K562 (cell line): ENCODE measurements at regions not wholly inside any gene's neighbourhood (a gene's known extent, or its start where the extent isn't known, plus 50 kb on each side); places are given as distances from the start of the nearest gene placed in this dataset.

Experiments
- DMBX1 ChIP-seq: fragments of 250-450 bp; sonication (Bioruptor Pico); IDR thresholded peaks from 2 replicates; pipeline ENCODE4 v1.8.0; 2022; ENCODE audit warnings: inconsistent platforms, mild to moderate bottlenecking, moderate library complexity, borderline replicate concordance
- HDAC8 ChIP-seq: fragments of 450-650 bp; IDR thresholded peaks from 2 replicates; pipeline ENCODE4 v1.6.1; 2016; ENCODE audit warnings: mild to moderate bottlenecking, missing genetic modification characterization, moderate library complexity, missing compliant biosample characterization
- SP1 ChIP-seq: sonication (generic); formaldehyde crosslinking; IDR thresholded peaks from 2 replicates; pipeline ENCODE4 v1.8.1; 2022; ENCODE audit warnings: mild to moderate bottlenecking, missing genetic modification reagents
- TAF15 ChIP-seq: fragments of 200-400 bp; formaldehyde crosslinking; IDR thresholded peaks from 2 replicates; pipeline ENCODE4 v1.6.1; 2017; ENCODE audit warnings: mild to moderate bottlenecking, low read depth, low read length, moderate library complexity
- U2AF2 ChIP-seq: fragments of 200-400 bp; formaldehyde crosslinking; optimal IDR thresholded peaks from 2 replicates; pipeline ENCODE3; 2017; ENCODE audit warnings: low read depth, mild to moderate bottlenecking, low read length
- ZNF143 ChIP-seq: sonication (generic); formaldehyde crosslinking; IDR thresholded peaks from 2 replicates; pipeline ENCODE4 v1.9.0; 2022; ENCODE audit warnings: mild to moderate bottlenecking, missing genetic modification reagents
- ZNF212 ChIP-seq: fragments of 450-650 bp; formaldehyde crosslinking; IDR thresholded peaks from 2 replicates; pipeline ENCODE4 v1.4.0; 2020; ENCODE audit warnings: mild to moderate bottlenecking
- TF ChIP-seq, protein P1 (sequence below), 2 experiments: fragments of 450-650 bp in 1 of 2; sonication (generic) in 1 of 2; formaldehyde crosslinking in 1 of 2; IDR thresholded peaks; 2 replicates each; pipeline versions ENCODE4 v1.7.1 to v1.9.0; 2016 to 2022; ENCODE audit warnings: inconsistent platforms in 1 of 2, mild to moderate bottlenecking in 1 of 2, missing genetic modification reagents in 1 of 2
- TF ChIP-seq, protein P2 (sequence below): fragments of 450-650 bp; conservative IDR thresholded peaks from 2 replicates; pipeline ENCODE4 v1.6.1; 2016; ENCODE audit warnings: missing genetic modification characterization, low read depth, mild to moderate bottlenecking, control low read depth, missing compliant biosample characterization
- TF ChIP-seq, protein P3 (sequence below): sonication (generic); formaldehyde crosslinking; IDR thresholded peaks from 2 replicates; pipeline ENCODE4 v1.8.0; 2023; ENCODE audit warnings: missing genetic modification reagents, mild to moderate bottlenecking, borderline replicate concordance

DNA sequence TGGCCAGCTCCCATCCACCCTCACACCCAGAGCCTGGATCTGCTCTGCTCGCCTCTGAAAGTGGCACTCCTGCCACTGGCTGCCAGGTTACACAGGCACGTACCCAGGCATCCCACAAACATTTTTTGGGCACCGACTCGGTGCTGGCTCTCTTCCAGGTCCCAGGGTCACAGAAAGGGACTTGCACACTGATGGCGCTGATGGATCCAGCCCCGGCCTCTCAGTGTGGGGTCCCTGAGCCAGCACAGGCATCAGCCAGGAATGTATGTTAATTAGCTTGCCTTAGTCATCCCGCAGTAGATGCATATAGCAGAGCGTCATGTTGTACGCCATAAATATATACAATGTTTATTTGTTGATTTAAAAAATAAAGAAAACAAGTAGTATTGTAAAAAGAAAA, 537.2 kb downstream of the NPHP4 start (continued):
- TF ChIP-seq, protein P1, sequence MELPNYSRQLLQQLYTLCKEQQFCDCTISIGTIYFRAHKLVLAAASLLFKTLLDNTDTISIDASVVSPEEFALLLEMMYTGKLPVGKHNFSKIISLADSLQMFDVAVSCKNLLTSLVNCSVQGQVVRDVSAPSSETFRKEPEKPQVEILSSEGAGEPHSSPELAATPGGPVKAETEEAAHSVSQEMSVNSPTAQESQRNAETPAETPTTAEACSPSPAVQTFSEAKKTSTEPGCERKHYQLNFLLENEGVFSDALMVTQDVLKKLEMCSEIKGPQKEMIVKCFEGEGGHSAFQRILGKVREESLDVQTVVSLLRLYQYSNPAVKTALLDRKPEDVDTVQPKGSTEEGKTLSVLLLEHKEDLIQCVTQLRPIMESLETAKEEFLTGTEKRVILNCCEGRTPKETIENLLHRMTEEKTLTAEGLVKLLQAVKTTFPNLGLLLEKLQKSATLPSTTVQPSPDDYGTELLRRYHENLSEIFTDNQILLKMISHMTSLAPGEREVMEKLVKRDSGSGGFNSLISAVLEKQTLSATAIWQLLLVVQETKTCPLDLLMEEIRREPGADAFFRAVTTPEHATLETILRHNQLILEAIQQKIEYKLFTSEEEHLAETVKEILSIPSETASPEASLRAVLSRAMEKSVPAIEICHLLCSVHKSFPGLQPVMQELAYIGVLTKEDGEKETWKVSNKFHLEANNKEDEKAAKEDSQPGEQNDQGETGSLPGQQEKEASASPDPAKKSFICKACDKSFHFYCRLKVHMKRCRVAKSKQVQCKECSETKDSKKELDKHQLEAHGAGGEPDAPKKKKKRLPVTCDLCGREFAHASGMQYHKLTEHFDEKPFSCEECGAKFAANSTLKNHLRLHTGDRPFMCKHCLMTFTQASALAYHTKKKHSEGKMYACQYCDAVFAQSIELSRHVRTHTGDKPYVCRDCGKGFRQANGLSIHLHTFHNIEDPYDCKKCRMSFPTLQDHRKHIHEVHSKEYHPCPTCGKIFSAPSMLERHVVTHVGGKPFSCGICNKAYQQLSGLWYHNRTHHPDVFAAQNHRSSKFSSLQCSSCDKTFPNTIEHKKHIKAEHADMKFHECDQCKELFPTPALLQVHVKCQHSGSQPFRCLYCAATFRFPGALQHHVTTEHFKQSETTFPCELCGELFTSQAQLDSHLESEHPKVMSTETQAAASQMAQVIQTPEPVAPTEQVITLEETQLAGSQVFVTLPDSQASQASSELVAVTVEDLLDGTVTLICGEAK (IDR thresholded peaks at IDR 0.05), result no peak
- TF ChIP-seq, protein P1 (CRISPR knock-in tag; IDR thresholded peaks at IDR 0.05), result no peak
- TF ChIP-seq U2AF2 (no peak), TAF15 (no peak), DMBX1 (no peak), ZNF143 (CRISPR knock-in tag) (no peak), SP1 (no peak), ZNF212 (CRISPR knock-in tag) (no peak), HDAC8 (no peak)
- TF ChIP-seq, protein P2, sequence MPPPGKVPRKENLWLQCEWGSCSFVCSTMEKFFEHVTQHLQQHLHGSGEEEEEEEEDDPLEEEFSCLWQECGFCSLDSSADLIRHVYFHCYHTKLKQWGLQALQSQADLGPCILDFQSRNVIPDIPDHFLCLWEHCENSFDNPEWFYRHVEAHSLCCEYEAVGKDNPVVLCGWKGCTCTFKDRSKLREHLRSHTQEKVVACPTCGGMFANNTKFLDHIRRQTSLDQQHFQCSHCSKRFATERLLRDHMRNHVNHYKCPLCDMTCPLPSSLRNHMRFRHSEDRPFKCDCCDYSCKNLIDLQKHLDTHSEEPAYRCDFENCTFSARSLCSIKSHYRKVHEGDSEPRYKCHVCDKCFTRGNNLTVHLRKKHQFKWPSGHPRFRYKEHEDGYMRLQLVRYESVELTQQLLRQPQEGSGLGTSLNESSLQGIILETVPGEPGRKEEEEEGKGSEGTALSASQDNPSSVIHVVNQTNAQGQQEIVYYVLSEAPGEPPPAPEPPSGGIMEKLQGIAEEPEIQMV (tag), result no peak
- TF ChIP-seq, protein P3, sequence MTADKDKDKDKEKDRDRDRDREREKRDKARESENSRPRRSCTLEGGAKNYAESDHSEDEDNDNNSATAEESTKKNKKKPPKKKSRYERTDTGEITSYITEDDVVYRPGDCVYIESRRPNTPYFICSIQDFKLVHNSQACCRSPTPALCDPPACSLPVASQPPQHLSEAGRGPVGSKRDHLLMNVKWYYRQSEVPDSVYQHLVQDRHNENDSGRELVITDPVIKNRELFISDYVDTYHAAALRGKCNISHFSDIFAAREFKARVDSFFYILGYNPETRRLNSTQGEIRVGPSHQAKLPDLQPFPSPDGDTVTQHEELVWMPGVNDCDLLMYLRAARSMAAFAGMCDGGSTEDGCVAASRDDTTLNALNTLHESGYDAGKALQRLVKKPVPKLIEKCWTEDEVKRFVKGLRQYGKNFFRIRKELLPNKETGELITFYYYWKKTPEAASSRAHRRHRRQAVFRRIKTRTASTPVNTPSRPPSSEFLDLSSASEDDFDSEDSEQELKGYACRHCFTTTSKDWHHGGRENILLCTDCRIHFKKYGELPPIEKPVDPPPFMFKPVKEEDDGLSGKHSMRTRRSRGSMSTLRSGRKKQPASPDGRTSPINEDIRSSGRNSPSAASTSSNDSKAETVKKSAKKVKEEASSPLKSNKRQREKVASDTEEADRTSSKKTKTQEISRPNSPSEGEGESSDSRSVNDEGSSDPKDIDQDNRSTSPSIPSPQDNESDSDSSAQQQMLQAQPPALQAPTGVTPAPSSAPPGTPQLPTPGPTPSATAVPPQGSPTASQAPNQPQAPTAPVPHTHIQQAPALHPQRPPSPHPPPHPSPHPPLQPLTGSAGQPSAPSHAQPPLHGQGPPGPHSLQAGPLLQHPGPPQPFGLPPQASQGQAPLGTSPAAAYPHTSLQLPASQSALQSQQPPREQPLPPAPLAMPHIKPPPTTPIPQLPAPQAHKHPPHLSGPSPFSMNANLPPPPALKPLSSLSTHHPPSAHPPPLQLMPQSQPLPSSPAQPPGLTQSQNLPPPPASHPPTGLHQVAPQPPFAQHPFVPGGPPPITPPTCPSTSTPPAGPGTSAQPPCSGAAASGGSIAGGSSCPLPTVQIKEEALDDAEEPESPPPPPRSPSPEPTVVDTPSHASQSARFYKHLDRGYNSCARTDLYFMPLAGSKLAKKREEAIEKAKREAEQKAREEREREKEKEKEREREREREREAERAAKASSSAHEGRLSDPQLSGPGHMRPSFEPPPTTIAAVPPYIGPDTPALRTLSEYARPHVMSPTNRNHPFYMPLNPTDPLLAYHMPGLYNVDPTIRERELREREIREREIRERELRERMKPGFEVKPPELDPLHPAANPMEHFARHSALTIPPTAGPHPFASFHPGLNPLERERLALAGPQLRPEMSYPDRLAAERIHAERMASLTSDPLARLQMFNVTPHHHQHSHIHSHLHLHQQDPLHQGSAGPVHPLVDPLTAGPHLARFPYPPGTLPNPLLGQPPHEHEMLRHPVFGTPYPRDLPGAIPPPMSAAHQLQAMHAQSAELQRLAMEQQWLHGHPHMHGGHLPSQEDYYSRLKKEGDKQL (CRISPR knock-in tag), result no peak
